CD4-positive, alpha-beta T cell treated with Interleukin-1 beta for 1 hour (primary cell): ENCODE measurements at regions not wholly inside any gene's neighbourhood (a gene's known extent, or its start where the extent isn't known, plus 50 kb on each side); places are given as distances from the start of the nearest gene placed in this dataset.

Source experiments
- DNase-seq, 2 donors: peaks; one replicate each; pipeline ENCODE4 v3.0.0-alpha.2; 2020 to 2022

GRCh38 chr1:199168888-199169585, 530.2 kb downstream of the PTPRC start:
- peak in 1 of 2 donors; percentile 32 for DNase-seq

GRCh38 chr1:199170711-199171110, 531.9 kb downstream of the PTPRC start:
- no peak for DNase-seq

- DNase-seq: no peak
These were observed 533.6 kb downstream of the PTPRC start for GRCh38 chr1:199172171-199173124.

- DNase-seq: peak in 1 of 2 donors; percentile 56
These were observed 534.5 kb downstream of the PTPRC start for GRCh38 chr1:199173356-199173755.

- DNase-seq: no peak
These were observed 535.5 kb downstream of the PTPRC start for GRCh38 chr1:199174336-199174735.

- DNase-seq: no peak
These were observed 537.9 kb downstream of the PTPRC start for GRCh38 chr1:199176713-199177112.

GRCh38 chr1:199177241-199177640, 538.4 kb downstream of the PTPRC start:
- no peak for DNase-seq

- no peak for DNase-seq
These were observed 539.8 kb downstream of the PTPRC start for GRCh38 chr1:199178646-199179045.

GRCh38 chr1:199182186-199182843, 543.5 kb downstream of the PTPRC start:
- DNase-seq: no peak

GRCh38 chr1:199184180-199184579, 545.3 kb downstream of the PTPRC start:
- no peak for DNase-seq

- DNase-seq: no peak
These were observed 556.0 kb downstream of the PTPRC start for GRCh38 chr1:199194862-199195261.

GRCh38 chr1:199197695-199198094, 558.9 kb downstream of the PTPRC start:
- no peak for DNase-seq

- DNase-seq: no peak
These were observed 563.5 kb downstream of the PTPRC start for GRCh38 chr1:199202331-199202730.

GRCh38 chr1:199204231-199204630, 565.4 kb downstream of the PTPRC start:
- no peak for DNase-seq

GRCh38 chr1:199205740-199206441, 567.1 kb downstream of the PTPRC start:
- DNase-seq: no peak

- no peak for DNase-seq
These were observed 570.0 kb downstream of the PTPRC start for GRCh38 chr1:199208847-199209246.

GRCh38 chr1:199218065-199218464, 579.2 kb downstream of the PTPRC start:
- peak; percentile 15 to 32 for DNase-seq

GRCh38 chr1:199218533-199218932, 579.7 kb downstream of the PTPRC start:
- no peak for DNase-seq

GRCh38 chr1:199220031-199220430, 581.2 kb downstream of the PTPRC start:
- DNase-seq: no peak

- no peak for DNase-seq
These were observed 582.7 kb downstream of the PTPRC start for GRCh38 chr1:199221371-199222150.

- no peak for DNase-seq
These were observed 585.1 kb downstream of the PTPRC start for GRCh38 chr1:199223936-199224335.

GRCh38 chr1:199226163-199226562, 587.3 kb downstream of the PTPRC start:
- peak in 1 of 2 donors; percentile 56 for DNase-seq
